ENCODE measurements at regions not wholly inside any gene's neighbourhood (a gene's known extent, or its start where the extent isn't known, plus 50 kb on each side); places are given as distances from the start of the nearest gene placed in this dataset.

DNA sequence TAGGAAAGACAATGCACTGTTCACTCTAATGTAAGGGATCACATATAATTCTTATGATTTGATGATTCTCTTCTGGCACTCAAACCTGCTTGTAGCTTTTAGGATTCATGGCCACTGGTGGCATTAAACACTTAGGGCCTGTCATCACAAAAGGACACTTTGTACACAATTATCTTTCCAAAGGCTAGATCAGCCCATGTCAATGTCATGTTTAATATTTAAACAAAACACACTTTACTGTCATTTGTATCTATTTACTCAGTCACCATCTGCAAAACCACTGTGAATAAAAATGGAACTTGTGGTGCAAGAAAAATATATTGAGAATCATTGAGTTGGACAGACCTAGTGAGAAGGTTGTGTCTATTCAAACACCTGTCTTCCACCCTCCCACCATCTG lies 83.6 kb upstream of the TTC29 start:
- no peak overlapping the region for H3K27ac ChIP-seq
- intact Hi-C loops (cut with DNase I): loop anchor here in 2 of 10 donors (10.0 kb wide), 2 partner anchors 556 to 566 kb away; no protein-coding TSS in a partner anchor
- H3K4me1 ChIP-seq: no peaks in the 10 kb centered on the region
- no peaks in the 10 kb centered on the region for H3K36me3 ChIP-seq
- no peak overlapping the region for H3K4me3 ChIP-seq
- no peaks in the 10 kb centered on the region for H3K9me3 ChIP-seq
- DNase-seq: no peak
- TF ChIP-seq CTCF (IDR thresholded peaks at IDR 0.05): no peak
- no peak for ATAC-seq
- no peaks in the 10 kb centered on the region for H3K27me3 ChIP-seq

DNA sequence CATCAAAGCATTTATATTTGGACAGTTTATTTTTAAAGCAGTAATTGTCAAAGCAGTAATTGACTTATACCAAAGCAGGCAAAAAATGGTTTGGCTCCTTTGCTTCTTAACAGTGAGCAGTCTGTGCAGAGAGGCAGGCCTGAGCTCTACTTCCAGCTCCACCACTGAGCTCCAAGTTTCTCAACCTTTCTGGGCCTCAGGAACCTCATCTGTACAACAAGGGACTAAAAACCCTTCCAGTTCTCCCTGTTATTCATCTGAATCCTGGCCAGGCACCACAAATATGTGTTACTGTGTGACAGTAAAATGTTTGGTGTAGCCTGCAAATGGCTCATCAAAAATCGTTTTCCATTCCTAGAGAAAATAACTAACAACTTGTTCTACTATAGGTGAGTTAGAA lies 88.7 kb upstream of the TTC29 start:
- H3K4me3 ChIP-seq: no peak overlapping the region
- H3K27ac ChIP-seq: no peak overlapping the region
- WGBS, 2 donors: 68 to 81% methylated on average over 1 of the region's 1 CpG
- intact Hi-C loops (cut with DNase I): no loop called here
- no peaks in the 10 kb centered on the region for H3K4me1 ChIP-seq
- no peaks in the 10 kb centered on the region for H3K36me3 ChIP-seq
- peaks cover 0 to 8% (median 0%) of the 10 kb centered on the region in 7 donors for H3K27me3 ChIP-seq
- H3K9me3 ChIP-seq: no peaks in the 10 kb centered on the region
- no peak for TF ChIP-seq CTCF (IDR thresholded peaks at IDR 0.05)
- ATAC-seq: no peak
- no peak for DNase-seq

- 55 to 63% methylated on average over 4 of the region's 4 CpGs for WGBS, 2 donors
- no peak for TF ChIP-seq CTCF (IDR thresholded peaks at IDR 0.05)
- ATAC-seq (peak in 1 of 8 donors; percentile 62), DNase-seq (no peak)
- H3K27ac ChIP-seq: no peak overlapping the region
- intact Hi-C loops (cut with DNase I): loop anchor here in 1 of 10 donors (5.0 kb wide), 1 partner anchor 40 kb away; no protein-coding TSS in a partner anchor
- H3K36me3 ChIP-seq: no peaks in the 10 kb centered on the region
- H3K9me3 ChIP-seq: no peaks in the 10 kb centered on the region
- peaks cover 0 to 20% (median 0%) of the 10 kb centered on the region in 7 donors for H3K27me3 ChIP-seq
- no peaks in the 10 kb centered on the region for H3K4me1 ChIP-seq
- no peak overlapping the region for H3K4me3 ChIP-seq
These were observed 91.4 kb upstream of the TTC29 start for GRCh38 chr4:147037069-147037468.

DNA sequence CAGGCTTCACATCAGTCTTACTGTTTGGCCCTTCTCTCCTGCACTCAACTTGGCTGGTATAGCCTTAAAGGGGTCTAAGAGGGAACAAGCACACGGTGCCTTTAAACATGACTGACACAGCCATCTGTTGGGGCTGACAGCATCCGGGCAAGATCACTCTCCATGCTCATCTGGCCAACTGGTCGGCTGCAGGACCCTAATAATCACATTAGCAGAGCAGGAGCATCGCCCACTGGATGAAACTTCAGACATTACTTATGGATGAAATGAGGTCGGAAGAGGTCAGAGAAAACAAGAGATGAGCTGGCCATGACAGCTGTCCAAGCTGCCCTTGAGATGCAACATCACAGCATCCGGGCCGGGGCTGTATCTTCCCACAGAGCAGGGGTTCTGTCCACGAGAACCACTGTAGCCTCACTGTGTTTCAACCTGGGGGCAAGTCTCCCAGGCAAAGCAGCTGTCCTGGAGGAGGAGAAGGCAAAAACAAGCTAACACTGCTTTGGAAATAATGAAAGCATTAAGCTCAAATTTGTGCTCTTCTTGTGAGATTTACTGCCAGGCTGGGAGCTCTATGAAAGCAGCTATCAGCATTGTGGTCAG lies 94.4 kb upstream of the TTC29 start:
- Histone ChIP-seq H3K4me3 (no peak overlapping the region), H3K9me3 (no peaks in the 10 kb centered on the region), H3K4me1 (no peaks in the 10 kb centered on the region), H3K36me3 (no peaks in the 10 kb centered on the region), H3K27ac (no peak overlapping the region), H3K27me3 (peaks cover 0 to 20% (median 6%) of the 10 kb centered on the region in 7 donors)
- no peak for TF ChIP-seq CTCF (IDR thresholded peaks at IDR 0.05)
- DNase-seq (no peak), ATAC-seq (no peak)
- intact Hi-C loops (cut with DNase I): loop anchor here in 1 of 10 donors (5.0 kb wide), 1 partner anchor 37 kb away; no protein-coding TSS in a partner anchor
- 78 to 88% methylated on average over 8 of the region's 8 CpGs for WGBS, 2 donors

Measured in heart right ventricle (tissue), 16 donors.